HEK293 (cell line): ENCODE measurements at regions not wholly inside any gene's neighbourhood (a gene's known extent, or its start where the extent isn't known, plus 50 kb on each side); places are given as distances from the start of the nearest gene placed in this dataset.
A peak's percentile ranks its signal among the peaks of the same experiment; 100 is the strongest.

Experiments used
- GFI1B ChIP-seq: fragments of 450-650 bp; formaldehyde crosslinking; IDR thresholded peaks from 2 replicates; pipeline ENCODE4 v1.5.1; 2016; ENCODE audit warnings: missing biosample characterization, missing genetic modification characterization
- GLIS2 ChIP-seq: fragments of 450-650 bp; formaldehyde crosslinking; IDR thresholded peaks from 2 replicates; pipeline ENCODE4 v1.5.1; 2016; ENCODE audit warnings: missing biosample characterization, missing genetic modification characterization
- HOXD13 ChIP-seq: sonication (generic); formaldehyde crosslinking; IDR thresholded peaks from 2 replicates; pipeline ENCODE4 v1.8.0; 2022; ENCODE audit warnings: missing genetic modification reagents, borderline replicate concordance
- KLF16 ChIP-seq: fragments of 450-650 bp; formaldehyde crosslinking; IDR thresholded peaks from 2 replicates; pipeline ENCODE4 v1.5.1; 2017; ENCODE audit warnings: missing biosample characterization, missing genetic modification characterization
- KLF8 ChIP-seq: fragments of 450-650 bp; formaldehyde crosslinking; IDR thresholded peaks from 2 replicates; pipeline ENCODE4 v1.5.1; 2016; ENCODE audit warnings: missing biosample characterization, missing genetic modification characterization
- PRDM6 ChIP-seq: fragments of 450-650 bp; formaldehyde crosslinking; IDR thresholded peaks from 2 replicates; pipeline ENCODE4 v1.5.1; 2017; ENCODE audit warnings: missing biosample characterization, missing genetic modification characterization
- REST ChIP-seq: fragments of 450-650 bp; formaldehyde crosslinking; IDR thresholded peaks from 2 replicates; pipeline ENCODE4 v1.5.1; 2016; ENCODE audit warnings: missing biosample characterization, missing genetic modification characterization
- SP7 ChIP-seq: fragments of 450-650 bp; formaldehyde crosslinking; IDR thresholded peaks from 2 replicates; pipeline ENCODE4 v1.5.1; 2016; ENCODE audit warnings: missing biosample characterization, missing genetic modification characterization
- WT1 ChIP-seq: fragments of 450-650 bp; formaldehyde crosslinking; IDR thresholded peaks from 2 replicates; pipeline ENCODE4 v1.5.1; 2016; ENCODE audit warnings: missing biosample characterization, missing genetic modification characterization
- ZBTB20 ChIP-seq: fragments of 450-650 bp; formaldehyde crosslinking; IDR thresholded peaks from 2 replicates; pipeline ENCODE4 v1.5.1; 2016; ENCODE audit warnings: missing biosample characterization, missing genetic modification characterization
- ZBTB48 ChIP-seq: fragments of 450-650 bp; formaldehyde crosslinking; IDR thresholded peaks from 2 replicates; pipeline ENCODE4 v1.5.1; 2016; ENCODE audit warnings: missing biosample characterization, missing genetic modification characterization
- ZFP3 ChIP-seq: fragments of 450-650 bp; formaldehyde crosslinking; IDR thresholded peaks from 2 replicates; pipeline ENCODE4 v1.5.1; 2016; ENCODE audit warnings: low read depth, missing biosample characterization, missing genetic modification characterization
- ZNF10 ChIP-seq: fragments of 450-650 bp; formaldehyde crosslinking; IDR thresholded peaks from 2 replicates; pipeline ENCODE4 v1.5.1; 2017; ENCODE audit warnings: missing biosample characterization, missing genetic modification characterization
- ZNF138 ChIP-seq: fragments of 450-650 bp; formaldehyde crosslinking; IDR thresholded peaks from 2 replicates; pipeline ENCODE4 v1.5.1; 2016; ENCODE audit warnings: missing biosample characterization, missing genetic modification characterization, borderline replicate concordance
- ZNF184 ChIP-seq: fragments of 450-650 bp; IDR thresholded peaks from 2 replicates; pipeline ENCODE4 v1.5.1; 2018; ENCODE audit warnings: missing biosample characterization, mild to moderate bottlenecking, missing genetic modification characterization
- ZNF2 ChIP-seq: fragments of 450-650 bp; formaldehyde crosslinking; IDR thresholded peaks from 2 replicates; pipeline ENCODE4 v1.5.1; 2016; ENCODE audit warnings: missing biosample characterization, missing genetic modification characterization
- ZNF248 ChIP-seq: fragments of 450-650 bp; formaldehyde crosslinking; IDR thresholded peaks from 2 replicates; pipeline ENCODE4 v1.5.1; 2017; ENCODE audit warnings: missing biosample characterization, missing genetic modification characterization
- ZNF26 ChIP-seq: fragments of 450-650 bp; formaldehyde crosslinking; IDR thresholded peaks from 2 replicates; pipeline ENCODE4 v1.5.1; 2016; ENCODE audit warnings: missing biosample characterization, missing genetic modification characterization
- ZNF292 ChIP-seq: fragments of 450-650 bp; formaldehyde crosslinking; IDR thresholded peaks from 2 replicates; pipeline ENCODE4 v1.5.1; 2016; ENCODE audit warnings: low read depth, missing biosample characterization, missing genetic modification characterization, borderline replicate concordance
- ZNF350 ChIP-seq: fragments of 450-650 bp; formaldehyde crosslinking; IDR thresholded peaks from 2 replicates; pipeline ENCODE4 v1.5.0; 2017; ENCODE audit warnings: missing biosample characterization, mild to moderate bottlenecking, missing genetic modification characterization
- ZNF394 ChIP-seq: fragments of 450-650 bp; formaldehyde crosslinking; IDR thresholded peaks from 2 replicates; pipeline ENCODE4 v1.5.1; 2016; ENCODE audit warnings: missing biosample characterization, missing genetic modification characterization, mild to moderate bottlenecking, moderate library complexity, borderline replicate concordance
- ZNF514 ChIP-seq: fragments of 450-650 bp; formaldehyde crosslinking; IDR thresholded peaks from 2 replicates; pipeline ENCODE4 v1.5.1; 2016; ENCODE audit warnings: missing biosample characterization, missing genetic modification characterization
- ZNF521 ChIP-seq: fragments of 450-650 bp; formaldehyde crosslinking; IDR thresholded peaks from 2 replicates; pipeline ENCODE4 v1.5.1; 2017; ENCODE audit warnings: missing biosample characterization, mild to moderate bottlenecking, missing genetic modification characterization
- ZNF549 ChIP-seq: fragments of 450-650 bp; IDR thresholded peaks from 2 replicates; pipeline ENCODE4 v1.5.1; 2018; ENCODE audit warnings: missing biosample characterization, missing genetic modification characterization, mild to moderate bottlenecking, inconsistent platforms, moderate library complexity
- ZNF555 ChIP-seq: fragments of 450-650 bp; formaldehyde crosslinking; conservative IDR thresholded peaks from 2 replicates; pipeline ENCODE4 v1.5.1; 2017; ENCODE audit warnings: missing biosample characterization, mild to moderate bottlenecking, missing genetic modification characterization, inconsistent platforms
- ZNF558 ChIP-seq: fragments of 450-650 bp; formaldehyde crosslinking; IDR thresholded peaks from 2 replicates; pipeline ENCODE4 v1.5.1; 2016; ENCODE audit warnings: missing biosample characterization, missing genetic modification characterization
- ZNF561 ChIP-seq: fragments of 450-650 bp; IDR thresholded peaks from 2 replicates; pipeline ENCODE4 v1.5.1; 2018; ENCODE audit warnings: missing biosample characterization, missing genetic modification characterization, borderline replicate concordance
- ZNF571 ChIP-seq: fragments of 450-650 bp; formaldehyde crosslinking; IDR thresholded peaks from 2 replicates; pipeline ENCODE4 v1.5.0; 2017; ENCODE audit warnings: missing biosample characterization, missing genetic modification characterization
- ZNF623 ChIP-seq: fragments of 450-650 bp; formaldehyde crosslinking; IDR thresholded peaks from 2 replicates; pipeline ENCODE4 v1.5.1; 2016; ENCODE audit warnings: missing biosample characterization, missing genetic modification characterization
- ZNF707 ChIP-seq: fragments of 450-650 bp; formaldehyde crosslinking; IDR thresholded peaks from 2 replicates; pipeline ENCODE4 v1.5.1; 2016; ENCODE audit warnings: missing biosample characterization, missing genetic modification characterization
- ZNF843 ChIP-seq: fragments of 450-650 bp; formaldehyde crosslinking; IDR thresholded peaks from 2 replicates; pipeline ENCODE4 v1.5.1; 2016; ENCODE audit warnings: missing biosample characterization, missing genetic modification characterization
- TF ChIP-seq, protein P1 (sequence below): fragments of 450-650 bp; formaldehyde crosslinking; IDR thresholded peaks from 2 replicates; pipeline ENCODE4 v1.5.1; 2016; ENCODE audit warnings: missing biosample characterization, missing genetic modification characterization
- TF ChIP-seq, protein P2 (sequence below): fragments of 450-650 bp; formaldehyde crosslinking; IDR thresholded peaks from 2 replicates; pipeline ENCODE4 v1.5.1; 2016; ENCODE audit warnings: missing biosample characterization, missing genetic modification characterization

- TF ChIP-seq, protein P1, sequence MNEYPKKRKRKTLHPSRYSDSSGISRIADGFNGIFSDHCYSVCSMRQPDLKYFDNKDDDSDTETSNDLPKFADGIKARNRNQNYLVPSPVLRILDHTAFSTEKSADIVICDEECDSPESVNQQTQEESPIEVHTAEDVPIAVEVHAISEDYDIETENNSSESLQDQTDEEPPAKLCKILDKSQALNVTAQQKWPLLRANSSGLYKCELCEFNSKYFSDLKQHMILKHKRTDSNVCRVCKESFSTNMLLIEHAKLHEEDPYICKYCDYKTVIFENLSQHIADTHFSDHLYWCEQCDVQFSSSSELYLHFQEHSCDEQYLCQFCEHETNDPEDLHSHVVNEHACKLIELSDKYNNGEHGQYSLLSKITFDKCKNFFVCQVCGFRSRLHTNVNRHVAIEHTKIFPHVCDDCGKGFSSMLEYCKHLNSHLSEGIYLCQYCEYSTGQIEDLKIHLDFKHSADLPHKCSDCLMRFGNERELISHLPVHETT: peak; percentile 31; the same call in 1 of the 2 replicates
- TF ChIP-seq ZNF623 (tag by site-specific recombination): no peak
- peak; percentile 64 for TF ChIP-seq WT1 (tag by site-specific recombination)
- no peak for TF ChIP-seq ZBTB48 (tag by site-specific recombination)
- TF ChIP-seq ZNF555 (tag by site-specific recombination): no peak
- no peak for TF ChIP-seq ZNF2 (tag by site-specific recombination)
- no peak for TF ChIP-seq ZNF292 (tag by site-specific recombination)
- no peak for TF ChIP-seq ZNF558 (tag by site-specific recombination)
- TF ChIP-seq ZNF248: no peak
- TF ChIP-seq ZNF26 (tag by site-specific recombination): no peak
- TF ChIP-seq ZNF521 (tag by site-specific recombination): no peak
- TF ChIP-seq GFI1B (tag by site-specific recombination): no peak
- TF ChIP-seq HOXD13 (CRISPR knock-in tag): 0 out of 2 replicates have a peak, but pooled peaks have one; percentile 21
- TF ChIP-seq PRDM6 (tag by site-specific recombination): peak; percentile 93
- no peak for TF ChIP-seq ZNF10 (tag by site-specific recombination)
- TF ChIP-seq, protein P2, sequence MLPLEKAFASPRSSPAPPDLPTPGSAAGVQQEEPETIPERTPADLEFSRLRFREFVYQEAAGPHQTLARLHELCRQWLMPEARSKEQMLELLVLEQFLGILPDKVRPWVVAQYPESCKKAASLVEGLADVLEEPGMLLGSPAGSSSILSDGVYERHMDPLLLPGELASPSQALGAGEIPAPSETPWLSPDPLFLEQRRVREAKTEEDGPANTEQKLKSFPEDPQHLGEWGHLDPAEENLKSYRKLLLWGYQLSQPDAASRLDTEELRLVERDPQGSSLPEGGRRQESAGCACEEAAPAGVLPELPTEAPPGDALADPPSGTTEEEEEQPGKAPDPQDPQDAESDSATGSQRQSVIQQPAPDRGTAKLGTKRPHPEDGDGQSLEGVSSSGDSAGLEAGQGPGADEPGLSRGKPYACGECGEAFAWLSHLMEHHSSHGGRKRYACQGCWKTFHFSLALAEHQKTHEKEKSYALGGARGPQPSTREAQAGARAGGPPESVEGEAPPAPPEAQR (tag by site-specific recombination): no peak
- 0 out of 2 replicates have a peak, but pooled peaks have one; percentile 21 for TF ChIP-seq ZNF561 (tag by site-specific recombination)
- no peak for TF ChIP-seq ZFP3 (tag by site-specific recombination)
- no peak for TF ChIP-seq GLIS2 (tag by site-specific recombination)
- TF ChIP-seq ZNF394 (tag by site-specific recombination): no peak
- no peak for TF ChIP-seq ZNF571 (tag by site-specific recombination)
- peak; percentile 99 for TF ChIP-seq SP7 (tag by site-specific recombination)
- TF ChIP-seq ZBTB20: no peak
- no peak for TF ChIP-seq ZNF514 (tag by site-specific recombination)
- TF ChIP-seq KLF8 (tag by site-specific recombination): 0 out of 2 replicates have a peak, but pooled peaks have one; percentile 24
- no peak for TF ChIP-seq ZNF707 (tag by site-specific recombination)
- no peak for TF ChIP-seq ZNF350 (tag by site-specific recombination)
- TF ChIP-seq ZNF843 (tag by site-specific recombination): peak; percentile 55; the same call in 1 of the 2 replicates
- TF ChIP-seq ZNF549: peak; percentile 98
- no peak for TF ChIP-seq REST
- no peak for TF ChIP-seq ZNF184 (tag by site-specific recombination)
- TF ChIP-seq KLF16: no peak
- no peak for TF ChIP-seq ZNF138 (tag by site-specific recombination)
Observed at GRCh38 chr2:149768320-149768799, 180.8 kb upstream of the MMADHC start (continued).
